Large intestine (tissue), 3 donors: ENCODE measurements at regions not wholly inside any gene's neighbourhood (a gene's known extent, or its start where the extent isn't known, plus 50 kb on each side); places are given as distances from the start of the nearest gene placed in this dataset.
"Not testable (repeated sequence)": the region's sequence is repeated elsewhere in the genome, so short reads cannot be mapped to it uniquely, and the experiment has no call there.

ENCODE experiments used
- DNase-seq, 2 donors: peaks; one replicate each; pipeline versions ENCODE4 v3.0.0 to v3.0.0-alpha.2; 2013
- H3K27ac ChIP-seq: one replicate; pipeline ENCODE4 v1.5.1; 2013; ENCODE audit warnings: low read length
- H3K27me3 ChIP-seq: 2 replicates; pipeline ENCODE4 v1.6.1; 2013; ENCODE audit warnings: low read length; ENCODE audit not compliant: control insufficient read depth, insufficient read depth
- H3K36me3 ChIP-seq: 2 replicates; pipeline ENCODE4 v1.6.1; 2013; ENCODE audit warnings: low read length; ENCODE audit not compliant: control insufficient read depth, insufficient read depth
- H3K4me1 ChIP-seq: one replicate; pipeline ENCODE4 v1.6.1; 2013; ENCODE audit warnings: low read length; ENCODE audit not compliant: control insufficient read depth, insufficient read depth
- H3K4me3 ChIP-seq: one replicate; pipeline ENCODE4 v1.5.1; 2013; ENCODE audit warnings: low read length
- H3K9me3 ChIP-seq: one replicate; pipeline ENCODE4 v1.6.1; 2013; ENCODE audit warnings: mild to moderate bottlenecking, low read depth, low read length, moderate library complexity; ENCODE audit not compliant: control insufficient read depth
- WGBS: methylation state at CpG from one replicate; pipeline ENCODE4 v1.1.5; 2013; ENCODE audit warnings: low lambda C conversion rate; ENCODE audit not compliant: insufficient coverage; 5-methylcytosine and 5-hydroxymethylcytosine counted together

GRCh38 chr2:129827311-129828090 is 152.0 kb upstream of the RAB6C start:
- DNase-seq, result peak; percentile 9 to 72

GRCh38 chr2:129828792-129829191 is 150.7 kb upstream of the RAB6C start:
- H3K27ac ChIP-seq, result no peak overlapping the region
- no CpG with 5 or more reads among the region's 7 CpGs for WGBS
- DNase-seq, result no peak

More at GRCh38 chr2:129827311-129828090, 152.0 kb upstream of the RAB6C start:
- peaks cover 9% of the 10 kb centered on the region for H3K4me1 ChIP-seq
- H3K9me3 ChIP-seq, result peaks cover 6% of the 10 kb centered on the region
- no peaks in the 10 kb centered on the region for H3K27me3 ChIP-seq
- no peak overlapping the region for H3K27ac ChIP-seq
- no peak overlapping the region for H3K4me3 ChIP-seq
- WGBS, result 0% methylated on average over 1 of the region's 27 CpGs
- H3K36me3 ChIP-seq, result no peaks in the 10 kb centered on the region

GRCh38 chr2:129829588-129829987 is 149.9 kb upstream of the RAB6C start:
- WGBS, result no CpG with 5 or more reads among the region's 3 CpGs
- H3K9me3 ChIP-seq, result peaks cover 14% of the 10 kb centered on the region
- no peaks in the 10 kb centered on the region for H3K27me3 ChIP-seq
- H3K4me3 ChIP-seq, result no peak overlapping the region
- H3K36me3 ChIP-seq, result no peaks in the 10 kb centered on the region
- no peak for DNase-seq
- no peak overlapping the region for H3K27ac ChIP-seq
- peaks cover 9% of the 10 kb centered on the region for H3K4me1 ChIP-seq

More at GRCh38 chr2:129828792-129829191, 150.7 kb upstream of the RAB6C start:
- H3K9me3 ChIP-seq, result peaks cover 14% of the 10 kb centered on the region
- H3K4me3 ChIP-seq, result no peak overlapping the region
- peaks cover 9% of the 10 kb centered on the region for H3K4me1 ChIP-seq
- no peaks in the 10 kb centered on the region for H3K36me3 ChIP-seq
- no peaks in the 10 kb centered on the region for H3K27me3 ChIP-seq

- no peak overlapping the region for H3K4me3 ChIP-seq
- no peak for DNase-seq
- peaks cover 9% of the 10 kb centered on the region for H3K4me1 ChIP-seq
- no peaks in the 10 kb centered on the region for H3K36me3 ChIP-seq
- peaks cover 14% of the 10 kb centered on the region for H3K9me3 ChIP-seq
- H3K27me3 ChIP-seq, result no peaks in the 10 kb centered on the region
- H3K27ac ChIP-seq, result no peak overlapping the region
- no CpG with 5 or more reads among the region's 2 CpGs for WGBS
These were observed 148.4 kb upstream of the RAB6C start for GRCh38 chr2:129831018-129831417.

GRCh38 chr2:129833465-129833864 is 146.0 kb upstream of the RAB6C start:
- peaks cover 11% of the 10 kb centered on the region for H3K9me3 ChIP-seq
- H3K27me3 ChIP-seq, DNase-seq, H3K36me3 ChIP-seq, H3K4me3 ChIP-seq, H3K4me1 ChIP-seq, H3K27ac ChIP-seq: not testable (repeated sequence)
- no CpG with 5 or more reads among the region's 20 CpGs for WGBS

- H3K9me3 ChIP-seq, result no peaks in the 10 kb centered on the region
- H3K36me3 ChIP-seq, result no peaks in the 10 kb centered on the region
- H3K4me1 ChIP-seq, result no peaks in the 10 kb centered on the region
- WGBS, result no CpG with 5 or more reads among the region's 1 CpG
- H3K4me3 ChIP-seq, result no peak overlapping the region
- H3K27me3 ChIP-seq, result no peaks in the 10 kb centered on the region
- no peak for DNase-seq
- H3K27ac ChIP-seq, result no peak overlapping the region
These were observed 132.4 kb upstream of the RAB6C start for GRCh38 chr2:129847043-129847442.

GRCh38 chr2:129849559-129850160 is 129.8 kb upstream of the RAB6C start:
- H3K9me3 ChIP-seq, result no peaks in the 10 kb centered on the region
- WGBS, result 36% methylated on average over 3 of the region's 6 CpGs
- H3K36me3 ChIP-seq, result no peaks in the 10 kb centered on the region
- DNase-seq, result peak; percentile 54 to 55
- no peaks in the 10 kb centered on the region for H3K27me3 ChIP-seq
- H3K27ac ChIP-seq, result no peak overlapping the region
- no peaks in the 10 kb centered on the region for H3K4me1 ChIP-seq
- no peak overlapping the region for H3K4me3 ChIP-seq

GRCh38 chr2:129857200-129857599 is 122.3 kb upstream of the RAB6C start:
- Histone ChIP-seq H3K27me3 (no peaks in the 10 kb centered on the region), H3K4me1 (no peaks in the 10 kb centered on the region), H3K4me3 (no peak overlapping the region), H3K36me3 (no peaks in the 10 kb centered on the region), H3K9me3 (no peaks in the 10 kb centered on the region), H3K27ac (no peak overlapping the region)
- WGBS, result no CpG with 5 or more reads among the region's 4 CpGs
- no peak for DNase-seq

- no peak overlapping the region for H3K27ac ChIP-seq
- H3K27me3 ChIP-seq, result no peaks in the 10 kb centered on the region
- H3K9me3 ChIP-seq, result no peaks in the 10 kb centered on the region
- H3K36me3 ChIP-seq, result no peaks in the 10 kb centered on the region
- no peak overlapping the region for H3K4me3 ChIP-seq
- H3K4me1 ChIP-seq, result no peaks in the 10 kb centered on the region
- no peak for DNase-seq
- WGBS, result no CpG with 5 or more reads among the region's 9 CpGs
These were observed 120.3 kb upstream of the RAB6C start for GRCh38 chr2:129859175-129859574.

GRCh38 chr2:129860088-129860487 is 119.4 kb upstream of the RAB6C start:
- no peaks in the 10 kb centered on the region for H3K9me3 ChIP-seq
- H3K4me3 ChIP-seq, result no peak overlapping the region
- H3K4me1 ChIP-seq, result no peaks in the 10 kb centered on the region
- no peak overlapping the region for H3K27ac ChIP-seq
- no peaks in the 10 kb centered on the region for H3K27me3 ChIP-seq
- no peaks in the 10 kb centered on the region for H3K36me3 ChIP-seq
- no peak for DNase-seq
